Activated CD4-positive, alpha-beta T cell treated with anti-CD3 and anti-CD28 coated beads, Interleukin-2, amount 50 U/mL, for 16 hours (primary cell): ENCODE measurements at regions not wholly inside any gene's neighbourhood (a gene's known extent, or its start where the extent isn't known, plus 50 kb on each side); places are given as distances from the start of the nearest gene placed in this dataset.

ENCODE experiments used
- DNase-seq: peaks from one replicate; pipeline ENCODE4 v3.0.0-alpha.2; 2020

GRCh38 chr1:72362538-72362937, 80.2 kb upstream of the NEGR1 start:
- DNase-seq, result no peak

- no peak for DNase-seq
Measured at GRCh38 chr1:72357411-72357810, 75.1 kb upstream of the NEGR1 start.

DNA sequence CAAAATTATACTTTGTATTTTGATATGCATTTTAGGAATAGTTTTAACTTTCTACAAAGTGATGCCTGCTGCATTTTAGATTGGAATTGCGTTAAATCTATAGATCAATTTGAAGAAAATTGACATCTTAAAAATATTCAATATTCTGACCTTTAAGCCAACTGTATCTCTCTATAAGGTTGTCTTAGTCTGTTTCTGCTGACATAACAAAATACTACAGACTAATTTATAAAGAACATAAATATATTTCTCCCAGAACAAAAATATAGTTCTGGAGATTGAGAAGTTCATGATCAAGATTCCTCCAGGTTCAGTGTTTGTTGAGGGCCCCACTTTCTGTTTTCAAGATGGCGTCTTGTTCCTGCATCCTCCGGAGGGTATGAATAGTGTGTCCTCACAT, 73.6 kb upstream of the NEGR1 start:
- DNase-seq, result no peak

GRCh38 chr1:72341661-72342060, 59.3 kb upstream of the NEGR1 start:
- DNase-seq, result no peak

GRCh38 chr1:72336776-72337175, 54.4 kb upstream of the NEGR1 start:
- DNase-seq, result no peak
